ENCODE measurements at regions not wholly inside any gene's neighbourhood (a gene's known extent, or its start where the extent isn't known, plus 50 kb on each side); places are given as distances from the start of the nearest gene placed in this dataset.

GRCh38 chr5:4079831-4080230 lies 484.2 kb downstream of the IRX1 start:
- no peak for DNase-seq (ENCODE audit: low spot score)

GRCh38 chr5:4080370-4080769 lies 484.7 kb downstream of the IRX1 start:
- no peak for DNase-seq (ENCODE audit: low spot score)

- DNase-seq (ENCODE audit: low spot score): no peak
Observed at GRCh38 chr5:4081059-4081458, 485.4 kb downstream of the IRX1 start.

GRCh38 chr5:4081466-4081865 lies 485.8 kb downstream of the IRX1 start:
- DNase-seq (ENCODE audit: low spot score): no peak

GRCh38 chr5:4082966-4083564 lies 487.4 kb downstream of the IRX1 start:
- no peak for DNase-seq (ENCODE audit: low spot score)

- no peak for DNase-seq (ENCODE audit: low spot score)
Observed at GRCh38 chr5:4083591-4084337, 488.1 kb downstream of the IRX1 start.

- no peak for DNase-seq (ENCODE audit: low spot score)
Observed at GRCh38 chr5:4086081-4086480, 490.4 kb downstream of the IRX1 start.

- no peak for DNase-seq (ENCODE audit: low spot score)
Observed at GRCh38 chr5:4087110-4087509, 491.5 kb downstream of the IRX1 start.

GRCh38 chr5:4089087-4089486 lies 493.5 kb downstream of the IRX1 start:
- no peak for DNase-seq (ENCODE audit: low spot score)

GRCh38 chr5:4093236-4093635 lies 497.6 kb downstream of the IRX1 start:
- DNase-seq (ENCODE audit: low spot score): no peak

- DNase-seq (ENCODE audit: low spot score): no peak
Observed at GRCh38 chr5:4093970-4094369, 498.3 kb downstream of the IRX1 start.

GRCh38 chr5:4095918-4096630 lies 500.4 kb downstream of the IRX1 start:
- DNase-seq (ENCODE audit: low spot score): no peak

GRCh38 chr5:4097199-4097598 lies 501.6 kb downstream of the IRX1 start:
- DNase-seq (ENCODE audit: low spot score): no peak

- DNase-seq (ENCODE audit: low spot score): no peak
Observed at GRCh38 chr5:4098226-4098625, 502.6 kb downstream of the IRX1 start.

- DNase-seq (ENCODE audit: low spot score): no peak
Observed at GRCh38 chr5:4099386-4099785, 503.8 kb downstream of the IRX1 start.

GRCh38 chr5:4100739-4101138 lies 505.1 kb downstream of the IRX1 start:
- no peak for DNase-seq (ENCODE audit: low spot score)

- DNase-seq (ENCODE audit: low spot score): no peak
Observed at GRCh38 chr5:4101189-4101588, 505.6 kb downstream of the IRX1 start.

GRCh38 chr5:4104831-4105597 lies 509.4 kb downstream of the IRX1 start:
- DNase-seq (ENCODE audit: low spot score): no peak

- no peak for DNase-seq (ENCODE audit: low spot score)
Observed at GRCh38 chr5:4108690-4109089, 513.1 kb downstream of the IRX1 start.

GRCh38 chr5:4113426-4113825 lies 517.8 kb downstream of the IRX1 start:
- no peak for DNase-seq (ENCODE audit: low spot score)

GRCh38 chr5:4113905-4114304 lies 518.3 kb downstream of the IRX1 start:
- no peak for DNase-seq (ENCODE audit: low spot score)

- DNase-seq (ENCODE audit: low spot score): no peak
Observed at GRCh38 chr5:4114452-4114851, 518.8 kb downstream of the IRX1 start.

GRCh38 chr5:4116834-4117233 lies 521.2 kb downstream of the IRX1 start:
- DNase-seq (ENCODE audit: low spot score): no peak

Data from globus pallidus (tissue), 1 donor.